Glutamatergic neuron (in vitro differentiated cells): ENCODE measurements at regions not wholly inside any gene's neighbourhood (a gene's known extent, or its start where the extent isn't known, plus 50 kb on each side); places are given as distances from the start of the nearest gene placed in this dataset.

ENCODE experiments used
- DNase-seq: peaks from one replicate; pipeline ENCODE4 v3.0.0; 2022
- H3K27ac Mint-ChIP-seq: one replicate; pipeline ENCODE4 v1.8.0; 2020; ENCODE audit warnings: mild to moderate bottlenecking, mixed read lengths, inconsistent platforms; ENCODE audit not compliant: unreplicated experiment
- H3K27me3 Mint-ChIP-seq: one replicate; pipeline ENCODE4 v1.8.0; 2020; ENCODE audit warnings: mild to moderate bottlenecking, moderate library complexity, mixed read lengths, inconsistent platforms; ENCODE audit not compliant: unreplicated experiment
- H3K36me3 Mint-ChIP-seq: one replicate; pipeline ENCODE4 v1.8.0; 2020; ENCODE audit warnings: mild to moderate bottlenecking, mixed read lengths, inconsistent platforms; ENCODE audit not compliant: unreplicated experiment
- H3K4me1 Mint-ChIP-seq: one replicate; pipeline ENCODE4 v1.8.0; 2020; ENCODE audit warnings: mild to moderate bottlenecking, low read depth, mixed read lengths, inconsistent platforms; ENCODE audit not compliant: unreplicated experiment
- H3K4me3 Mint-ChIP-seq: one replicate; pipeline ENCODE4 v1.8.0; 2020; ENCODE audit warnings: mild to moderate bottlenecking, mixed read lengths, inconsistent platforms; ENCODE audit not compliant: unreplicated experiment
- H3K9me3 Mint-ChIP-seq: one replicate; pipeline ENCODE4 v1.8.0; 2020; ENCODE audit warnings: mild to moderate bottlenecking, moderate library complexity, mixed read lengths, inconsistent platforms; ENCODE audit not compliant: unreplicated experiment
- TF ChIP-seq, protein P1 (sequence below): fragments of 200-600 bp; sonication (generic); IDR thresholded peaks from one replicate; pipeline ENCODE4 v1.5.0; 2021; ENCODE audit not compliant: partially characterized antibody, unreplicated experiment

DNA sequence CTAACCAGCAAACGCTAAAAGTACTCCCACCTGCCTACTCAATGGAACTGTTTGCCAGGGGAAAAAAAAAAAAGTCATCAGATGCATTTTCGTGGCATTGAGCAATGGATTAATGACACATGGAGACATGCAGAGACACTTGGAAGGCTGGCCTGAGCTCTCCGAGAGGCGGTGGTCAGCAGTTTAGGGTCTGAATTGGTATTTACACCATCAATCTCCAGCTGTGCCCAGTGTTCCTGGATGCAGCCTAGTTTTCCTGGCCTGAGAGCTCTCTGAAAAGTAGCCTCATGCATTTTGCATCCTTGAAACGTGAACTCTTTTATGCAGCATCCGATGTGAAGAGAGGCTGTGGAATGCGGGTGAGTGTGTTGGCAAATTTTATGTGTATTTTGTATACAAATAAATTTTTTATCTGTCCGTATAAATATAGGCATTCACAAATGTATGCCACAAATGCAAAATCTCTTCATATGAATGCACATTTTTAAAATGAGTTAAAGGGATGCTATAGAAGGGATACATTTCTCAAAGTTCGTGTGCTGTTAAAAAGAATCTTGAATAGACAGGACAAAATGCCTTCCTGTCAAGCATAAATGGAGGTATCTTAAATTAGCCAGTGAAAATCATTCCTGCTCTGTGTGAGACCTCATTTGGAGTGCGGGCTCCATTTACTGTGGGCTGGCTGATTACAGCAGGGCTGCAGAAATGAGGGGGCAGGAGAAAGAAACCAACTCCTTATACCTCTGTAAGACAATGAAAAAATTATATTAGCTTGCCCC, 137.7 kb upstream of the PFKP start:
- H3K27me3 Mint-ChIP-seq = peaks cover 9% of the 10 kb centered on the region
- TF ChIP-seq, protein P1, sequence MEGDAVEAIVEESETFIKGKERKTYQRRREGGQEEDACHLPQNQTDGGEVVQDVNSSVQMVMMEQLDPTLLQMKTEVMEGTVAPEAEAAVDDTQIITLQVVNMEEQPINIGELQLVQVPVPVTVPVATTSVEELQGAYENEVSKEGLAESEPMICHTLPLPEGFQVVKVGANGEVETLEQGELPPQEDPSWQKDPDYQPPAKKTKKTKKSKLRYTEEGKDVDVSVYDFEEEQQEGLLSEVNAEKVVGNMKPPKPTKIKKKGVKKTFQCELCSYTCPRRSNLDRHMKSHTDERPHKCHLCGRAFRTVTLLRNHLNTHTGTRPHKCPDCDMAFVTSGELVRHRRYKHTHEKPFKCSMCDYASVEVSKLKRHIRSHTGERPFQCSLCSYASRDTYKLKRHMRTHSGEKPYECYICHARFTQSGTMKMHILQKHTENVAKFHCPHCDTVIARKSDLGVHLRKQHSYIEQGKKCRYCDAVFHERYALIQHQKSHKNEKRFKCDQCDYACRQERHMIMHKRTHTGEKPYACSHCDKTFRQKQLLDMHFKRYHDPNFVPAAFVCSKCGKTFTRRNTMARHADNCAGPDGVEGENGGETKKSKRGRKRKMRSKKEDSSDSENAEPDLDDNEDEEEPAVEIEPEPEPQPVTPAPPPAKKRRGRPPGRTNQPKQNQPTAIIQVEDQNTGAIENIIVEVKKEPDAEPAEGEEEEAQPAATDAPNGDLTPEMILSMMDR = no peak
- no peak overlapping the region for H3K27ac Mint-ChIP-seq
- peaks cover 8% of the 10 kb centered on the region for H3K9me3 Mint-ChIP-seq
- H3K4me3 Mint-ChIP-seq = no peak overlapping the region
- no peak for DNase-seq
- peaks cover 38% of the 10 kb centered on the region for H3K4me1 Mint-ChIP-seq
- no peaks in the 10 kb centered on the region for H3K36me3 Mint-ChIP-seq

DNA sequence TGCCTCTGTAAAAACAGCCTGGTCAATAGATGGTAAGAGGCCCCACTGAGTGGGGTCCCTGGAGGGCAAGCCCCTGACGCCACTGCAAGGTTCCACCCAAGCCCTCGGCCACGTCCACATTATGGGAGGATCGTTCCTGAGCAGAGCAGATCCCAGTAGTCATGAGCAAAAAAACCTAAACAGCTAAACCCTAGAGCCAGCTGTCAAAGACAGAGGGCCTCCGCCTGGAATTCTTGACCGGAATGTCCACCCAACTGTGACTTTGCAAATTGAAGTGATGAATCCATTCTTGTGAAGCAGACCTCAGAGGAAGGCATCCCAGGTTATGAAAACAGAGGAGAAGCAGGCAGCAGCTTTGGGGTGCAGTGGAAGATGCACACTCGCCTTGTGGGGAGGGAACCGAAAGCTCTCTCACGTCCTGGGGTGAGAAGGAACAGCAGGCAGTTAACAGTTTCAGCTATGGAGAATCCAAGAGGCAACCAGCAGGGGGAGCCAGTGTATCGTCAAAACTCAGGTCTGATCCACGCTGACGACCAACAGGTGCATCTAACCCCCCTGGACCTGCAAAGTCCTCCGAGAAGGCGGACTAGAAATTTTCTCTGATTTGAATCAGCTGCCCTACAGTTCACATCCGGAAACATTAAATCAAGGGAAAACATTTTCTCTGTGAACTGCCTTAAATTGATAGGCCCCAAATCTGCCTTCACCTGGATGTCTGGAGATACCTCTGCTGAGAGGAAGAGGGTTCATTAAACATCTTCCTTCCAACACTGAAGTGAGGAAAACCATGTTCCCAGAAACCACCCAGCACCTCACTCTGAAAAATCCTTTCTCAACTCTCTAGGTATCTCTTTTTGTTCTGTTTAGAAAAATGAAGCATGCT, 139.1 kb upstream of the PFKP start:
- Mint-ChIP-seq H3K4me3 (peak overlapping the region; percentile 44), H3K27me3 (peaks cover 9% of the 10 kb centered on the region), H3K27ac (peak overlapping the region; percentile 81), H3K4me1 (peaks cover 32% of the 10 kb centered on the region), H3K36me3 (no peaks in the 10 kb centered on the region), H3K9me3 (peaks cover 10% of the 10 kb centered on the region)
- TF ChIP-seq, protein P1 = peak; percentile 85
- DNase-seq = peak; percentile 83

DNA sequence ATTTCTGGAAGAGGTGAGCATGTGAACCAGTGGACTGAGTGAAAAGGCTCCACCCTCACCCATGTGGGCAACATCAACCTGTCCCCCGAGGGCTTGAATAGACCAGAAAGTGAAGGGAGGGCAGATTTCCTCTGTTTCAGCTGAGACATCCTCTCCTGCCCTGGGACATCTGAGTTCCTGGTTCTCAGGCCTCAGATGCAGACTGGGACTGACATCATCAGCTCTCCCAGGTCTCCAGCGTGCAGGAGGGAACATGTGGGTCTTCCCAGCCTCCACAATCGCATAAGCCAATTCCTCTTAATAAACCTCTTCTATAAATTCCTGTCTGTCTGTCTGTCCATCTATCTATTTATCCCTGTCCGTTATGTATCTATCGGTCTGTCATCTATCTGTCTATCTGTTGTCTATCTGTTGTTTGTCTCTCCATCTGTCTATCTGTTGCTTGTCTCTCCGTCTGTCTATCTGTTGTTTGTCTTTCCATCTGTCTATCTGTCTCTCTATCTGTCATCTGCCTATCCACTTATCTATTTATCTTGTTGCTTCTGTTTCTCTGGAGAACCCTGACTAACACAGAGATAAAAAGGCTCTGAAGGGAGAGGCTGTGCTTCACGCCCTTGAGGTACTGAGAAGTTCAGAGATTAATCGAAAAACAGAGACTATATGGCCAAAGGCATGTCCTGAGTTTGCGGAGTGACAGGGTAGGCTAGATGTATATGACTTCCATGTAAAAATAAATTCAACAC, 140.3 kb upstream of the PFKP start:
- Mint-ChIP-seq H3K27ac (peak overlapping the region; percentile 93), H3K4me3 (peak overlapping the region; percentile 30), H3K27me3 (peaks cover 9% of the 10 kb centered on the region), H3K4me1 (peaks cover 32% of the 10 kb centered on the region), H3K36me3 (peaks cover 5% of the 10 kb centered on the region), H3K9me3 (peaks cover 12% of the 10 kb centered on the region)
- DNase-seq = no peak
- TF ChIP-seq, protein P1 = no peak

DNA sequence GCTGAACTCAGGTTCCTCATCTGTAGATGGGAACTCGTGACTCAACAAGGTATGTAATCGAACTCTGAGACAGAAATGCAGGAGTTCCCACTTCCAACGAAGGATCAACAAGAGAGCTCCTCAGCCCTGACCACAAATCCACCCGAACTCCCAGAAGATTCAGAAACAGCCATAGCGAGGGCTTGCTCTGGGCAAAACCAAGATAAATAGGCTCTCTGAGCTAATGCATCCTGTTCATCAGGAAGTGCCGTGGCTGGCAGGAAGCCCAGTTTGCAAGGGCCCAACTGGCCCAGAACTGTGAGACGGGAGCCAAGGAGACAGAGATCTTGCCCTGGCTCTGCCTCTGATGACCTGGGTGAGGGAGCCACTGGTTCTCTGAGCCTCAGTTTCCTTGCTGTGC, 141.7 kb upstream of the PFKP start:
- TF ChIP-seq, protein P1 = no peak
- no peak for DNase-seq
- no peak overlapping the region for H3K4me3 Mint-ChIP-seq
- peaks cover 37% of the 10 kb centered on the region for H3K4me1 Mint-ChIP-seq
- H3K27ac Mint-ChIP-seq = no peak overlapping the region
- peaks cover 9% of the 10 kb centered on the region for H3K27me3 Mint-ChIP-seq
- peaks cover 5% of the 10 kb centered on the region for H3K36me3 Mint-ChIP-seq
- H3K9me3 Mint-ChIP-seq = peaks cover 12% of the 10 kb centered on the region
